ENCODE measurements at regions not wholly inside any gene's neighbourhood (a gene's known extent, or its start where the extent isn't known, plus 50 kb on each side); places are given as distances from the start of the nearest gene placed in this dataset.

DNA sequence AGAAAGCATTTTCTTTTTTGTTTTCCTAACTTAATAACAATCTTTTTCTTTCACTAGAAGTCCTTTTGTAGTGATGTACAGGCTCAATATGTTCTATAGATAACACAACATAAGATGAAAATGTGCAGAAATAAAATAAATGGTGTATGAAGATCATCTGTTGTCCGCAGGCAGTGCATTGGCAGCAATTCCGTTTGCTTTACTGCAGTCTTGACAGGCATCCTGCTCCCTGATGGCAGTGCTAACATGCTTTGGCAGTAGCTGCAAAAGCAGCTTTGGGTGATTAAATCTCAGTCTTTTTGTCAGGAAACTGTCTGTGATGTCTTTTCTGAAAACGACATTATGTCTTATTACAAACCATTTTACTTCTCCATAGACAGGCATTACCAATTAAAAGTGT, 131.4 kb downstream of the TRAM1L1 start:
- TF ChIP-seq, protein P1, sequence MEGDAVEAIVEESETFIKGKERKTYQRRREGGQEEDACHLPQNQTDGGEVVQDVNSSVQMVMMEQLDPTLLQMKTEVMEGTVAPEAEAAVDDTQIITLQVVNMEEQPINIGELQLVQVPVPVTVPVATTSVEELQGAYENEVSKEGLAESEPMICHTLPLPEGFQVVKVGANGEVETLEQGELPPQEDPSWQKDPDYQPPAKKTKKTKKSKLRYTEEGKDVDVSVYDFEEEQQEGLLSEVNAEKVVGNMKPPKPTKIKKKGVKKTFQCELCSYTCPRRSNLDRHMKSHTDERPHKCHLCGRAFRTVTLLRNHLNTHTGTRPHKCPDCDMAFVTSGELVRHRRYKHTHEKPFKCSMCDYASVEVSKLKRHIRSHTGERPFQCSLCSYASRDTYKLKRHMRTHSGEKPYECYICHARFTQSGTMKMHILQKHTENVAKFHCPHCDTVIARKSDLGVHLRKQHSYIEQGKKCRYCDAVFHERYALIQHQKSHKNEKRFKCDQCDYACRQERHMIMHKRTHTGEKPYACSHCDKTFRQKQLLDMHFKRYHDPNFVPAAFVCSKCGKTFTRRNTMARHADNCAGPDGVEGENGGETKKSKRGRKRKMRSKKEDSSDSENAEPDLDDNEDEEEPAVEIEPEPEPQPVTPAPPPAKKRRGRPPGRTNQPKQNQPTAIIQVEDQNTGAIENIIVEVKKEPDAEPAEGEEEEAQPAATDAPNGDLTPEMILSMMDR (IDR thresholded peaks at IDR 0.05): no peak
- no peak for TF ChIP-seq EP300 (IDR thresholded peaks at IDR 0.05; ENCODE audit: low read depth)

Measured in transverse colon (tissue), 3 donors.